ENCODE measurements at regions not wholly inside any gene's neighbourhood (a gene's known extent, or its start where the extent isn't known, plus 50 kb on each side); places are given as distances from the start of the nearest gene placed in this dataset.

DNA sequence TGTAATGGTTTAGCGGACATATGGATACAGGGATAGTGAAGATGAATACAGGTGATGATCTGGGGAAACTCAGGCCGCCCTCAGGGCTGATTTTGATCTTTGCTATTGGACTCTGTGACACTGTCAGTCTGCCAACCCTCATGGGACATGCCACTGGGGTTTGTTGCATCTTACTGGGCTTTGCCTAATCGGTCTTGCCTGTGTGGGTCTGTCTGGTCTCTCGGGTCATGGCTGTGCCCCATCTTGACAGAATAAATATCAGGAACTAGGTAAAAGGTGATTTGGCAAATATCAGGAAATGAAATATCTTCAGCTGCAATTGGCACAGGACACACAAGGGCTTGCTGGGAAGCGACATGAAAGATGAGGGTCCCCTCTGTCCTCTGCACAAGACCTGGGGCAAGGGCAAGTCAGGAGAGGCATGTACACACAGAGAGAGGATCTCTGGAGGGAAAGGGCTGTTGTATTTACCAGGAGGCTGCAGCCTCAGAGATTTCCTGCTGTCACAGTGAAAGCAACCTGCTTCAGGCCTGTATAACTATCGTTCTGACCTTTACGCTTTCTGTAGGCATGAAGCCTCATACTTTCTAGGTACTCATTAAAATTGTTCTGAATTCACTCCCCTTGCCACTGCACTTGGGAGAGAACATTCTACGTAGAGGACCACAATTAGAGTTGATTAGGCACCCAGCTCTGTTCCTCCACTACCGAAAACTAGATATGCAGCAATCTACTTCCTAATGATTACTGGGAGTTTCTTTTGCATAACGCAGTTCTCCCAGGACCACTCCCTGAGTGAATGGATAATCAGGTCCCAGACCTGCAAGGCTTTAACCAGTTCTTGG, 52.0 kb upstream of the GADD45A start:
- Histone ChIP-seq H3K27me3 (no peaks in the 10 kb centered on the region), H3K36me3 (no peaks in the 10 kb centered on the region), H3K4me3 (no peak overlapping the region), H3K4me1 (peaks cover 0 to 36% (median 17%) of the 10 kb centered on the region in 4 donors), H3K27ac (peak overlapping the region in 2 of 3 donors; percentile 44 to 65), H3K9me3 (no peaks in the 10 kb centered on the region)
- intact Hi-C loops (cut with DNase I) = loop anchor here in 1 of 2 donors (10.0 kb wide), 1 partner anchor 58 kb away; no protein-coding TSS in a partner anchor
- TF ChIP-seq POLR2A (IDR thresholded peaks at IDR 0.05) = no peak
- TF ChIP-seq, protein P1, sequence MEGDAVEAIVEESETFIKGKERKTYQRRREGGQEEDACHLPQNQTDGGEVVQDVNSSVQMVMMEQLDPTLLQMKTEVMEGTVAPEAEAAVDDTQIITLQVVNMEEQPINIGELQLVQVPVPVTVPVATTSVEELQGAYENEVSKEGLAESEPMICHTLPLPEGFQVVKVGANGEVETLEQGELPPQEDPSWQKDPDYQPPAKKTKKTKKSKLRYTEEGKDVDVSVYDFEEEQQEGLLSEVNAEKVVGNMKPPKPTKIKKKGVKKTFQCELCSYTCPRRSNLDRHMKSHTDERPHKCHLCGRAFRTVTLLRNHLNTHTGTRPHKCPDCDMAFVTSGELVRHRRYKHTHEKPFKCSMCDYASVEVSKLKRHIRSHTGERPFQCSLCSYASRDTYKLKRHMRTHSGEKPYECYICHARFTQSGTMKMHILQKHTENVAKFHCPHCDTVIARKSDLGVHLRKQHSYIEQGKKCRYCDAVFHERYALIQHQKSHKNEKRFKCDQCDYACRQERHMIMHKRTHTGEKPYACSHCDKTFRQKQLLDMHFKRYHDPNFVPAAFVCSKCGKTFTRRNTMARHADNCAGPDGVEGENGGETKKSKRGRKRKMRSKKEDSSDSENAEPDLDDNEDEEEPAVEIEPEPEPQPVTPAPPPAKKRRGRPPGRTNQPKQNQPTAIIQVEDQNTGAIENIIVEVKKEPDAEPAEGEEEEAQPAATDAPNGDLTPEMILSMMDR (IDR thresholded peaks at IDR 0.05) = no peak
- 13% methylated on average over 9 of the region's 10 CpGs for WGBS (ENCODE audit: insufficient coverage, low coverage, low lambda C conversion rate, missing lambda C conversion rate)
- ATAC-seq (peak; percentile 80 to 89 (median 82)), DNase-seq (peak; percentile 49 to 92 (median 82))

DNA sequence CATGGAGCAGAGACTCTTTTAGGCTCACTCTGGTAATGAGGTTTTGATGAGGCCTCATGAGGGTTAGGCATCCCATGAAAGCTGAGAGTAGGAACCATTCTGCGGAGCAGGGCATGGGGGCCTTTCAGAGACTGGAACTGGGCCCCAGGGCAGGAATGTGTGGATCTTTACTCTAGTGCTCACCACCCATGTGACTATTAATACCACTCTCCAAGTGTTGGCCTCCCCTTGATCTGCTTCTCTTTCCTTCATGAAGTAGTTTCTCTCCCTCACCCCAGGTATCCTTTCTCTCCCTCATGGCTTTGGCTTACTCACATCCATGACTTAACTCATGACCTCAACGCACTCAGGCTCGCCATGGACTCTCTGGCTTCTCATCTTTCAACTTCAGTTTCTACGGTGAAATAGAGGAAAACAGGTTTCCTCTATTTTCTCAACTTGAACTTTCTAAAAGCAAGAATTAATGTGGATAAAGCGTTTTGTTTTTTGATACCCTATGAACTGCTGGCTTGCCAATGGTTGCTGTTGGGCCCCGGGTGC, 50.5 kb upstream of the GADD45A start:
- DNase-seq = no peak
- ATAC-seq = no peak
- Histone ChIP-seq H3K9me3 (no peaks in the 10 kb centered on the region), H3K27me3 (no peaks in the 10 kb centered on the region), H3K36me3 (no peaks in the 10 kb centered on the region), H3K4me3 (no peak overlapping the region), H3K27ac (peak overlapping the region in 1 of 3 donors; percentile 7), H3K4me1 (peaks cover 0 to 36% (median 17%) of the 10 kb centered on the region in 4 donors)
- intact Hi-C loops (cut with DNase I) = loop anchor here in 1 of 2 donors (10.0 kb wide), 1 partner anchor 60 kb away; no protein-coding TSS in a partner anchor
- 78% methylated on average over 5 of the region's 6 CpGs for WGBS (ENCODE audit: insufficient coverage, low coverage, low lambda C conversion rate, missing lambda C conversion rate)
- TF ChIP-seq POLR2A (IDR thresholded peaks at IDR 0.05) = no peak
- TF ChIP-seq, protein P1 (IDR thresholded peaks at IDR 0.05) = no peak

DNA sequence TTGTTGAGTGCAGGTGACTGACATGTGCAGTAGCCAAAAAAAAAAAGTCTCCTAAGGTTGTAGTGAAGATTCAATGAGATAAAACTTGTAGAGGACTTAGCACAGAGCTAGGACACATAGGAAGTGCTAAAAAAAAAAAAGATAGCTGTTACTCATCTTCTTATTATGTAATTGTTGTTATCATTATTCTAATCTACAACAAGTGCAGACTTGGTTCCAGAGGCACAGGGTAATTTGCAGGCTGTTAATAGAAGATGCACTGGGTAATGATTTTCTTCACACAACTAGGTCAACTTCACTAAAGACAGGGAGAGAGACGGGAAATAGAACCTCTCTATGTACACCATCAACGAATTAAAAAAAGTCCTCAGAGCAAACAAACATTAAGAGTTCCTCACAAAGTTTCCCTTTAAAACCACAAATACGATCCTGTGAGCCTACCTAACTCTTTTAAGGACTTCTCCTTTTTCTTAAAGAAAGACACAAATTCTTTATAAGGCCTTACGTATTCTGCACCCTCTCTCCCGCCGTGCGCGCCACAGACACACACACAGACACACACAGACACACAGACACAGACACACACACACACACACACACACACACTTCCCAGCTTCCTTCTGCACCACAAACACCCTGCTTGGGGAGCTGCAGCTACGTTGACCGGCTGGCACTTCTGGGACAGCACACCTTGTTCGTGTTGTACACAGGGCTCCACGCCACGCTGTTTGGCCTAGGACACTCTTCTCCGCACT, 49.8 kb upstream of the GADD45A start:
- Histone ChIP-seq H3K27ac (no peak overlapping the region), H3K9me3 (no peaks in the 10 kb centered on the region), H3K4me1 (peaks cover 0 to 36% (median 17%) of the 10 kb centered on the region in 4 donors), H3K36me3 (no peaks in the 10 kb centered on the region), H3K4me3 (no peak overlapping the region), H3K27me3 (no peaks in the 10 kb centered on the region)
- TF ChIP-seq, protein P1 (IDR thresholded peaks at IDR 0.05) = no peak
- no peak for TF ChIP-seq POLR2A (IDR thresholded peaks at IDR 0.05)
- WGBS (ENCODE audit: insufficient coverage, low coverage, low lambda C conversion rate, missing lambda C conversion rate) = 36% methylated on average over 14 of the region's 14 CpGs
- intact Hi-C loops (cut with DNase I) = loop anchor here in 1 of 2 donors (10.0 kb wide), 1 partner anchor 60 kb away; no protein-coding TSS in a partner anchor
- DNase-seq (peak; percentile 42 to 70 (median 61)), ATAC-seq (peak; percentile 20 to 61 (median 40))

Small RNAs in the stretch of these regions (small RNA-seq; reads per million reads assigned to genes)
- 0 reads per million in 2 experiments for gene RNU6-1031P
